MM.1S (cell line): ENCODE measurements at regions not wholly inside any gene's neighbourhood (a gene's known extent, or its start where the extent isn't known, plus 50 kb on each side); places are given as distances from the start of the nearest gene placed in this dataset.

Source experiments
- DNase-seq: peaks from one replicate; pipeline ENCODE4 v3.0.0-alpha.2; 2015
- H2AFZ ChIP-seq: fragments of 300-600 bp; sonication (generic); 2 replicates; pipeline ENCODE4 v1.6.0; 2016; ENCODE audit warnings: antibody characterized with exemption, low read length
- H3F3A ChIP-seq: fragments of 300-600 bp; sonication (generic); 2 replicates; pipeline ENCODE4 v1.6.1; 2016; ENCODE audit warnings: mild to moderate bottlenecking, antibody characterized with exemption, low read length, moderate library complexity, mixed read lengths; ENCODE audit not compliant: insufficient read depth
- H3K27ac ChIP-seq: fragments of 300-600 bp; sonication (generic); 2 replicates; pipeline ENCODE4 v1.5.1; 2016; ENCODE audit warnings: mild to moderate bottlenecking, low read length
- H3K27me3 ChIP-seq: fragments of 300-600 bp; sonication (generic); replicated peaks from 2 replicates; pipeline ENCODE4 v1.6.0; 2016; ENCODE audit warnings: low read length; ENCODE audit not compliant: insufficient read depth
- H3K36me3 ChIP-seq: fragments of 300-600 bp; sonication (generic); replicated peaks from 2 replicates; pipeline ENCODE4 v1.6.1; 2016; ENCODE audit warnings: mild to moderate bottlenecking, low read length, mixed read lengths; ENCODE audit not compliant: insufficient read depth
- H3K4me1 ChIP-seq: fragments of 300-600 bp; sonication (generic); 2 replicates; pipeline ENCODE4 v1.6.1; 2016; ENCODE audit warnings: low read length, mixed read lengths
- H3K4me2 ChIP-seq: fragments of 300-600 bp; sonication (generic); 2 replicates; pipeline ENCODE4 v1.6.0; 2016; ENCODE audit warnings: low read depth, low read length
- H3K4me3 ChIP-seq: fragments of 300-600 bp; sonication (generic); 2 replicates; pipeline ENCODE4 v1.5.1; 2016; ENCODE audit warnings: low read length, mixed read lengths
- H3K79me2 ChIP-seq: fragments of 300-600 bp; sonication (generic); 2 replicates; pipeline ENCODE4 v1.6.1; 2016; ENCODE audit warnings: mixed run types, low read length, mixed read lengths
- H3K9ac ChIP-seq: fragments of 300-600 bp; sonication (generic); 2 replicates; pipeline ENCODE4 v1.6.1; 2016; ENCODE audit warnings: low read length, mixed read lengths
- H3K9me2 ChIP-seq: fragments of 300-600 bp; sonication (generic); replicated peaks from 2 replicates; pipeline ENCODE4 v1.6.1; 2016; ENCODE audit warnings: mild to moderate bottlenecking, low read length, mixed read lengths; ENCODE audit not compliant: insufficient read depth
- H3K9me3 ChIP-seq: fragments of 300-600 bp; sonication (generic); replicated peaks from 2 replicates; pipeline ENCODE4 v1.6.1; 2016; ENCODE audit warnings: mild to moderate bottlenecking, low read length, mixed read lengths; ENCODE audit not compliant: insufficient read depth
- H4K20me1 ChIP-seq: fragments of 300-600 bp; sonication (generic); 2 replicates; pipeline ENCODE4 v1.6.1; 2016; ENCODE audit warnings: mild to moderate bottlenecking, low read length, moderate library complexity, mixed read lengths; ENCODE audit not compliant: insufficient read depth
- CTCF ChIP-seq: fragments of 300-600 bp; sonication (generic); IDR thresholded peaks from 2 replicates; pipeline ENCODE4 v1.5.1; 2016; ENCODE audit warnings: antibody characterized with exemption, low read length, mixed read lengths
- EZH2 ChIP-seq: fragments of 300-600 bp; sonication (generic); optimal IDR thresholded peaks from 2 replicates; pipeline ENCODE3; 2017; ENCODE audit warnings: low read depth, mild to moderate bottlenecking, antibody characterized with exemption, low read length, mixed read lengths
- EZH2phosphoT487 ChIP-seq: fragments of 300-600 bp; sonication (generic); IDR thresholded peaks from 2 replicates; pipeline ENCODE4 v1.6.1; 2018; ENCODE audit warnings: antibody characterized with exemption, low read length

- Histone ChIP-seq H3K27ac (no peak overlapping the region), H3F3A (no peaks in the 10 kb centered on the region), H3K9me2 (no peaks in the 10 kb centered on the region), H2AFZ (no peak overlapping the region), H3K9me3 (no peaks in the 10 kb centered on the region), H3K4me1 (no peaks in the 10 kb centered on the region), H3K27me3 (no peaks in the 10 kb centered on the region), H3K36me3 (no peaks in the 10 kb centered on the region), H3K4me2 (no peak overlapping the region), H3K4me3 (no peak overlapping the region), H3K9ac (no peak overlapping the region), H4K20me1 (no peaks in the 10 kb centered on the region), H3K79me2 (no peaks in the 10 kb centered on the region)
- no peak for TF ChIP-seq EZH2phosphoT487
- TF ChIP-seq EZH2: no peak
- no peak for TF ChIP-seq CTCF
- DNase-seq: no peak
Observed at GRCh38 chr9:22809371-22809770, 362.7 kb downstream of the DMRTA1 start.

GRCh38 chr9:22813529-22813928, 366.9 kb downstream of the DMRTA1 start:
- no peaks in the 10 kb centered on the region for H4K20me1 ChIP-seq
- no peaks in the 10 kb centered on the region for H3K27me3 ChIP-seq
- H3K4me2 ChIP-seq: no peak overlapping the region
- no peak for TF ChIP-seq EZH2phosphoT487
- peak; percentile 23; the same call in 1 of the 2 replicates for TF ChIP-seq CTCF
- TF ChIP-seq EZH2: no peak
- H3K9ac ChIP-seq: no peak overlapping the region
- no peak overlapping the region for H3K4me3 ChIP-seq
- H3K36me3 ChIP-seq: no peaks in the 10 kb centered on the region
- no peak overlapping the region for H2AFZ ChIP-seq
- H3K9me3 ChIP-seq: no peaks in the 10 kb centered on the region
- no peaks in the 10 kb centered on the region for H3K9me2 ChIP-seq
- H3K27ac ChIP-seq: no peak overlapping the region
- no peaks in the 10 kb centered on the region for H3K79me2 ChIP-seq
- H3F3A ChIP-seq: no peaks in the 10 kb centered on the region; the same call in 1 of the 2 replicates
- H3K4me1 ChIP-seq: peaks cover 4% of the 10 kb centered on the region; the same call in 1 of the 2 replicates
- peak; percentile 23 for DNase-seq

DNA sequence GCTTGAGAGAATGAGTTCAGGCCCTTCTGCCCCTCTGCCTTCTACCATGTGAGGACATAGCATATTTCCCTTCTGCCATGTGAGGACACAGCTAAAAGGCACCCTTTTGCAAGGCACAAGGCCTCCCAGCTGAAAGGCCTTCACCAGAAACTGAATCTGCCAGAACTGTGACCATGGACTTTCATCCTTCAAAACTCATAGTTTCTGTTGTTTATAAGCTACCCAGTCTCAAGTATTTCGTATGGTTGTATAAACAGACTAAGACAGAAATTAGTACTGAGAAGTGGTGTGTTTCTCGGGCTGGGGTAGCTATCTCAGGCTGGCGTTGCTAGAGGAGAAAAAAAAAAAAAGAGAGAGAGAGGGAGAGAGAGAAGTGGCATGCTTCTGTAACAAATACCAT, 368.6 kb downstream of the DMRTA1 start:
- no peaks in the 10 kb centered on the region for H4K20me1 ChIP-seq
- no peaks in the 10 kb centered on the region for H3K79me2 ChIP-seq
- peak; percentile 35 for DNase-seq
- no peak for TF ChIP-seq EZH2
- TF ChIP-seq EZH2phosphoT487: no peak
- no peak for TF ChIP-seq CTCF
- H3F3A ChIP-seq: no peaks in the 10 kb centered on the region; the same call in 1 of the 2 replicates
- no peak overlapping the region for H3K4me3 ChIP-seq
- no peak overlapping the region; the same call in 1 of the 2 replicates for H3K27ac ChIP-seq
- H3K9me3 ChIP-seq: no peaks in the 10 kb centered on the region
- peaks cover 4% of the 10 kb centered on the region; the same call in 1 of the 2 replicates for H3K4me1 ChIP-seq
- no peak overlapping the region for H3K4me2 ChIP-seq
- no peaks in the 10 kb centered on the region for H3K27me3 ChIP-seq
- H3K9me2 ChIP-seq: no peaks in the 10 kb centered on the region
- no peak overlapping the region for H3K9ac ChIP-seq
- no peak overlapping the region for H2AFZ ChIP-seq
- no peaks in the 10 kb centered on the region for H3K36me3 ChIP-seq
